Endodermal cell (in vitro differentiated cells): ENCODE measurements at regions not wholly inside any gene's neighbourhood (a gene's known extent, or its start where the extent isn't known, plus 50 kb on each side); places are given as distances from the start of the nearest gene placed in this dataset.

Experiments
- DNase-seq: peaks from one replicate; pipeline ENCODE4 v3.0.0-alpha.2; 2017
- H3K27ac ChIP-seq: 2 replicates; pipeline ENCODE4 v1.5.1; 2013; ENCODE audit warnings: mild to moderate bottlenecking, low read depth, low read length, moderate library complexity
- H3K27me3 ChIP-seq: 2 replicates; pipeline ENCODE4 v1.6.1; 2013; ENCODE audit warnings: mild to moderate bottlenecking, low read length, moderate library complexity; ENCODE audit not compliant: insufficient read depth, control insufficient read depth, poor library complexity, severe bottlenecking
- H3K36me3 ChIP-seq: 2 replicates; pipeline ENCODE4 v1.7.0; 2013; ENCODE audit warnings: mild to moderate bottlenecking, low read length, moderate library complexity; ENCODE audit not compliant: control insufficient read depth, insufficient read depth
- H3K4me1 ChIP-seq: one replicate; pipeline ENCODE4 v1.7.0; 2013; ENCODE audit warnings: low read length; ENCODE audit not compliant: control insufficient read depth, insufficient read depth
- H3K4me3 ChIP-seq: 2 replicates; pipeline ENCODE4 v1.5.1; 2013; ENCODE audit warnings: mild to moderate bottlenecking, low read length, moderate library complexity
- H3K9ac ChIP-seq: 2 replicates; pipeline ENCODE4 v1.6.1; 2013; ENCODE audit warnings: mild to moderate bottlenecking, low read length, moderate library complexity; ENCODE audit not compliant: poor library complexity, severe bottlenecking; ENCODE audit errors: extremely low read depth
- H3K9me3 ChIP-seq: 2 replicates; pipeline ENCODE4 v1.6.1; 2013; ENCODE audit warnings: mild to moderate bottlenecking, low read length, moderate library complexity; ENCODE audit not compliant: control insufficient read depth
- H3K27ac Mint-ChIP-seq: 2 replicates; pipeline ENCODE4 v1.8.0; 2020; ENCODE audit warnings: mixed read lengths
- H3K27me3 Mint-ChIP-seq: 2 replicates; pipeline ENCODE4 v1.8.0; 2021; ENCODE audit warnings: mild to moderate bottlenecking, mixed read lengths; ENCODE audit not compliant: insufficient read depth
- H3K36me3 Mint-ChIP-seq: 2 replicates; pipeline ENCODE4 v1.8.0; 2020; ENCODE audit warnings: low read depth, mixed read lengths
- H3K4me1 Mint-ChIP-seq: 2 replicates; pipeline ENCODE4 v1.8.0; 2020; ENCODE audit warnings: mixed read lengths
- H3K4me3 Mint-ChIP-seq: 2 replicates; pipeline ENCODE4 v1.8.0; 2020; ENCODE audit warnings: mild to moderate bottlenecking, moderate library complexity, mixed read lengths
- H3K9me3 Mint-ChIP-seq: 2 replicates; pipeline ENCODE4 v1.8.0; 2020; ENCODE audit warnings: mild to moderate bottlenecking, mixed read lengths
- WGBS, 2 experiments: methylation state at CpG; one replicate each; pipeline versions ENCODE4 v1.1.5 to v1.1.7; 2013; ENCODE audit warnings: missing lambda C conversion rate in 2 of 2, mixed read lengths in 1 of 2; ENCODE audit not compliant: insufficient coverage in 1 of 2, insufficient read length in 1 of 2; 5-methylcytosine and 5-hydroxymethylcytosine counted together
- TF ChIP-seq, protein P1 (sequence below): fragments of 200-600 bp; sonication (generic); conservative IDR thresholded peaks from 2 replicates; pipeline ENCODE4 v1.5.0; 2021; ENCODE audit warnings: antibody characterized with exemption, mild to moderate bottlenecking

DNA sequence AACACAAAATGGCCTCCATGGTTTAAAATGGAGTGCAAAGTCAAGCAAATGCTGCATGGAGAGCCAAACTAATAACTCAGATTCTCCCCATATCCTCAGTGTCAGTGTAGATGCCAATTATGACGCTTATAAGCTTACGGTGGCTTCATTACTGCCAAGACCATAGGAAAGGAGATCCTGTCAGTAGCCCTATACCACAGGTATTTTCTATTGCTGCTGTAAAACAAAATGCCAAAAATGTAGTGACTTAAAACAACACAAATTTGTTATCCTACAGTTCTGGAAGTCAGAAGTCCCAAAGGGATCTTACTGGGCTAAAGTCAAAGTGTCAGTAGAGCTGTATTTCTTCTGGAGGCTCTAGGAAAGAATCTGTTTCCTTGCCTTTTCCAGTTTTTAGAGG is 149.8 kb upstream of the GBE1 start:
- H3K27ac Mint-ChIP-seq = no peak overlapping the region
- Histone ChIP-seq H3K9ac (no peak overlapping the region), H3K9me3 (no peaks in the 10 kb centered on the region), H3K36me3 (no peaks in the 10 kb centered on the region), H3K4me1 (no peaks in the 10 kb centered on the region), H3K27me3 (no peaks in the 10 kb centered on the region), H3K27ac (no peak overlapping the region), H3K4me3 (no peak overlapping the region)
- H3K9me3 Mint-ChIP-seq = peaks cover 5% of the 10 kb centered on the region
- no peaks in the 10 kb centered on the region for H3K4me1 Mint-ChIP-seq
- DNase-seq = no peak
- TF ChIP-seq, protein P1, sequence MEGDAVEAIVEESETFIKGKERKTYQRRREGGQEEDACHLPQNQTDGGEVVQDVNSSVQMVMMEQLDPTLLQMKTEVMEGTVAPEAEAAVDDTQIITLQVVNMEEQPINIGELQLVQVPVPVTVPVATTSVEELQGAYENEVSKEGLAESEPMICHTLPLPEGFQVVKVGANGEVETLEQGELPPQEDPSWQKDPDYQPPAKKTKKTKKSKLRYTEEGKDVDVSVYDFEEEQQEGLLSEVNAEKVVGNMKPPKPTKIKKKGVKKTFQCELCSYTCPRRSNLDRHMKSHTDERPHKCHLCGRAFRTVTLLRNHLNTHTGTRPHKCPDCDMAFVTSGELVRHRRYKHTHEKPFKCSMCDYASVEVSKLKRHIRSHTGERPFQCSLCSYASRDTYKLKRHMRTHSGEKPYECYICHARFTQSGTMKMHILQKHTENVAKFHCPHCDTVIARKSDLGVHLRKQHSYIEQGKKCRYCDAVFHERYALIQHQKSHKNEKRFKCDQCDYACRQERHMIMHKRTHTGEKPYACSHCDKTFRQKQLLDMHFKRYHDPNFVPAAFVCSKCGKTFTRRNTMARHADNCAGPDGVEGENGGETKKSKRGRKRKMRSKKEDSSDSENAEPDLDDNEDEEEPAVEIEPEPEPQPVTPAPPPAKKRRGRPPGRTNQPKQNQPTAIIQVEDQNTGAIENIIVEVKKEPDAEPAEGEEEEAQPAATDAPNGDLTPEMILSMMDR = no peak
- H3K4me3 Mint-ChIP-seq = no peak overlapping the region
- no peaks in the 10 kb centered on the region for H3K27me3 Mint-ChIP-seq
- no peaks in the 10 kb centered on the region for H3K36me3 Mint-ChIP-seq
- 93 to 95% methylated on average over 2 of the region's 2 CpGs for WGBS, 2 experiments

DNA sequence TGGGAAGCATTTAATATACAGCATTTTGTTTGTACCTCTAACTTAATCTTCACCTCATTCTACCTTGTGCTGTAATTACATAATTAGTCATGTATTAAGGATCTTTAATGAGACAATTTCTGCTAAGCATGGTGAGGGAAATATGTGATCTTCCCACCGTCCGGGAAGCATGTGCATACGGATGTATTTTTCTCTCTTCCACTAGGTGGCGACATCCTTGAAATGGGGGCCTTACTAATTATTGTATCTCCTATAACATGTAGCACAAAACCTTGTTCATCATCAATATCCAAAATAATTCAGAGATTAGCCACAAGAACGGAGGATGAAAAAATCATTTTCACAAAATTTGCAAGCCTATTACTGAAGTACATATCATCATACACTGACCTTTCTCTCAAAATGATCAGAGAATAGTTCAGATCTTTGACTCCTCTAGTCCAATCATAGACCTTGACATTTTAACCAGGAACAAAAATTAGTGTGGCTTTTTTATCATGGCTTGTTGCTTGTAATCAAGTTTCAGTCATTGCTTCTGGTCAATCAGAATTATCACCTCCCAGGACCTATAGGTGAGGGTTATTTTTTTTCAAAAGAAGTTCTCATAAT is 148.9 kb upstream of the GBE1 start:
- TF ChIP-seq, protein P1 = peak; percentile 88

DNA sequence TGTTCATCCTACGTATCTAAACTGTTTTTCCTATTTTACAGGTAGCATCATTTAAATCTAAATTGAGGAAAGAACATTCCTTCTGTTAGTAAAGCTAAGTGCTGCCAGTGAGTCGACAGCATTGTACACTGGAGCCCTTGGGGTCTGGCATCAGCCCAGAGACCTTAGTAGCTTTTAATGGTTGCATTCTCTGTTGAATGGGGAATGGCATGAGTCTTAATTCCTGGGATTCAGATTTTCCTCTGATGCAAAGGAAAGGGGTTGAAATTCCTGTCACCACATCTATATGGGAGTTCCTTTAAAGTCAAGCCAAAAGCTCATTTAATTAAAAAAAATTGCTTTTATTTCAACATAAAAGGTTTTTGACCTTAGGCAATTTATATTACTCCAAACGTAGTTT is 148.4 kb upstream of the GBE1 start:
- Histone ChIP-seq H3K4me3 (no peak overlapping the region), H3K27ac (no peak overlapping the region), H3K9me3 (no peaks in the 10 kb centered on the region), H3K36me3 (no peaks in the 10 kb centered on the region), H3K4me1 (no peaks in the 10 kb centered on the region), H3K27me3 (no peaks in the 10 kb centered on the region), H3K9ac (no peak overlapping the region)
- H3K4me3 Mint-ChIP-seq = no peak overlapping the region
- no peak overlapping the region for H3K27ac Mint-ChIP-seq
- peaks cover 5% of the 10 kb centered on the region for H3K9me3 Mint-ChIP-seq
- no peaks in the 10 kb centered on the region for H3K4me1 Mint-ChIP-seq
- H3K27me3 Mint-ChIP-seq = no peaks in the 10 kb centered on the region
- no peaks in the 10 kb centered on the region for H3K36me3 Mint-ChIP-seq
- 89 to 100% methylated on average over 1 to 3 of the region's 3 CpGs for WGBS, 2 experiments
- TF ChIP-seq, protein P1 = no peak
- DNase-seq = no peak

More for the DNA sequence above, 148.9 kb upstream of the GBE1 start:
- H3K4me3 ChIP-seq = no peak overlapping the region
- WGBS, 2 experiments = 5 to 17% methylated on average over 4 to 5 of the region's 5 CpGs
- H3K36me3 Mint-ChIP-seq = no peaks in the 10 kb centered on the region
- DNase-seq = no peak
- H3K4me3 Mint-ChIP-seq = no peak overlapping the region
- no peaks in the 10 kb centered on the region for H3K4me1 Mint-ChIP-seq
- no peaks in the 10 kb centered on the region for H3K27me3 Mint-ChIP-seq
- H3K27ac Mint-ChIP-seq = no peak overlapping the region
- no peaks in the 10 kb centered on the region for H3K36me3 ChIP-seq
- no peaks in the 10 kb centered on the region for H3K9me3 ChIP-seq
- H3K4me1 ChIP-seq = no peaks in the 10 kb centered on the region
- peaks cover 5% of the 10 kb centered on the region for H3K9me3 Mint-ChIP-seq
- no peaks in the 10 kb centered on the region for H3K27me3 ChIP-seq
- no peak overlapping the region for H3K9ac ChIP-seq
- no peak overlapping the region for H3K27ac ChIP-seq
